C4-2B (cell line): ENCODE measurements at regions not wholly inside any gene's neighbourhood (a gene's known extent, or its start where the extent isn't known, plus 50 kb on each side); places are given as distances from the start of the nearest gene placed in this dataset.

Source experiments
- H3K27ac ChIP-seq: fragments of 450-650 bp; 2 replicates; pipeline ENCODE4 v1.5.1; 2017
- CTCF ChIP-seq: fragments of 450-650 bp; conservative IDR thresholded peaks from 2 replicates; pipeline ENCODE4 v1.5.1; 2017; ENCODE audit warnings: mild to moderate bottlenecking
- ZFX ChIP-seq: fragments of 450-650 bp; IDR thresholded peaks from 2 replicates; pipeline ENCODE4 v1.6.1; 2017

DNA sequence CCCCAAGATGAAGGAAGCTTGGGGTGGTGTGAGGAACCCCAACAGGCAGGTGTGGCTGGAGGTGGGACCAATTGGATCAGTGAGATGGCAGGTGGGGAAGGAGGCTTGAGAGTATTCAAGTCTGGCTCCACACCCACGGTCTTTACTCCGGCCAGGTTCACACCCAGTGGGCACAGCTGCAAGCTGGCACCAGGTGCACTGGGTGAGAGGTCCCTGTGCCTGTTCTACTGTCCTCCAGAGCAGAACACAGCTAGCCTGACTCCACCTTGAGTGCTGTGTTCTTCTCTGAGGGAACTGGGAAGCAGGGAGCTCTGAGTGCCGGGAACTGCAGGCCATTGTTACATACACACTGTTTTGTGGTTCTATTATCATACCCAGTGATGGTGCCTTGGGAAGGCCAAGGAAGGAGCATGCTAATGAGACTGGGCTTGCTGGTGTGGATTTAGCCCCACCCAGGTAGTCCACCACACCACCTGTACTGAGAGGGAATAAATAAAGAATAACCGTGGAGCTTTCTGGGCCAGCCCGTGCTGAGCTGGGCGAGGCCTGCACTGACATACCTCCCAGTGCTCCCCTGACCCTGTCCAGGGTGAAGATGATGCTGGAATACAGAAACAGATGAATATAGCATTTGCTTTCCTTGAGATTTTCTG, 93.4 kb downstream of the ABHD5 start:
- no peak overlapping the region for H3K27ac ChIP-seq
- no peak for TF ChIP-seq CTCF
- TF ChIP-seq ZFX: no peak

DNA sequence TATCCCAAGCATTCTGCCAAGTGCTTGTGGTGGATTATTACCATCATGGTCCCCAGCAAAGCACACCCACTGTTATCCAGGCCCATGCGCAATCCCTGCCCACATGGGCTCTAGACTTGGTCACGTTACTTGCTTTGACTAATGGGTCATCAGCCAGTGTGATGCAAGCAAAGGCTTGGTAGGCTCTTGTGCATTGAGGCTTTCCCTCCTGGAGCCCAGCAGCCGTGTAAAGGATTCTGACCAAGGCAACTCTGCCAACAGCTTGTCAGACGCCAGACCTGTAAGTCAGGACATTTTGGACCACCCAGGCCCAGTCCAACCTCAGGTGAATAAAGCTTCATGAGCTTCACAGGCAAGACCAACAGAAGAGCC, 93.9 kb downstream of the ABHD5 start:
- TF ChIP-seq CTCF (no peak), ZFX (no peak)
- H3K27ac ChIP-seq: no peak overlapping the region

- H3K27ac ChIP-seq: no peak overlapping the region
- no peak for TF ChIP-seq CTCF
- TF ChIP-seq ZFX: no peak
Observed at GRCh38 chr3:43785551-43785950, 94.8 kb downstream of the ABHD5 start.

- no peak overlapping the region for H3K27ac ChIP-seq
Observed at GRCh38 chr3:43786102-43786501, 95.4 kb downstream of the ABHD5 start.

DNA sequence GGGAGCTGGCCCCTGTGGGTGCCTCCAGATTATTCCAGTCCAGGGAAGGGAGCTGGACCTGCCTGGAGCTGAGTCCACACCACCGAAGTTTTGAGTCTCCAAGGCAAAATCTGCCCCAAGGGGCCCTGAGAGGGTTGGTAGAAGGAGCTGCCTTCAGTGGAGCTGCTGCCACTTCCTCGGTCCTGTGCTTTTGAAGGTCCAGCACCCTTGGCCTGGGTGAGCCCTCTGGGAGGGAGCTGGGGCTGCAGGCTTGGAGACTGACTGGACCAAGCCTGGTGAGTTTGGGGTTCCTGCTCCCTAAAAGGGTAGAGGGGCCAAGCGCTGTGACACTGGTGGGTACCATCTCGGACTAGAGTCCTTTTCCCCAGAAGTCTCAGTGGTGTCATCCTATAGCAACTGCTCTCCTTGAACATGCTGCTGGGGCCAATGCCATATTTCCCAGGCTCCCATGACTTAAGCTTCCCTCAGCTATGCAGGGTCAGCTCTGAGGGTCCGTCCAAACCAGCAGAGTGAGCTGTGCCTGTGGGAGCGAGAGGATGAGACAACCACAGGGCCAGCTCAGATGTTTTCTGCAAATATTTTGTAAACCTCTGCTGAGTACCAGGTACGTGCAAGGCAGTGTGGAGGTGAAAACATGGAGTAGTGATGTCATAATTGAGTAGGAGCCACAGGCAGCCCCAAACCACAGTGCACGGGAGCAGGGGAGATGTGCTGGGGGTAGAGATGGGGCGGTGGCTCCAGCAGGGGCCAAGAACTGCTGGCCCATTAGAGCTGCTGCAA, 96.0 kb downstream of the ABHD5 start:
- H3K27ac ChIP-seq: no peak overlapping the region
- TF ChIP-seq CTCF: no peak
- TF ChIP-seq ZFX: no peak

More at GRCh38 chr3:43786102-43786501, 95.4 kb downstream of the ABHD5 start:
- no peak for TF ChIP-seq ZFX
- TF ChIP-seq CTCF: no peak

GRCh38 chr3:43787330-43787729, 96.6 kb downstream of the ABHD5 start:
- TF ChIP-seq ZFX (no peak), CTCF (no peak)
- no peak overlapping the region for H3K27ac ChIP-seq

- no peak for TF ChIP-seq ZFX
- TF ChIP-seq CTCF: no peak
- H3K27ac ChIP-seq: no peak overlapping the region
Observed at GRCh38 chr3:43789028-43789427, 98.3 kb downstream of the ABHD5 start.
